ENCODE measurements at regions not wholly inside any gene's neighbourhood (a gene's known extent, or its start where the extent isn't known, plus 50 kb on each side); places are given as distances from the start of the nearest gene placed in this dataset.

DNA sequence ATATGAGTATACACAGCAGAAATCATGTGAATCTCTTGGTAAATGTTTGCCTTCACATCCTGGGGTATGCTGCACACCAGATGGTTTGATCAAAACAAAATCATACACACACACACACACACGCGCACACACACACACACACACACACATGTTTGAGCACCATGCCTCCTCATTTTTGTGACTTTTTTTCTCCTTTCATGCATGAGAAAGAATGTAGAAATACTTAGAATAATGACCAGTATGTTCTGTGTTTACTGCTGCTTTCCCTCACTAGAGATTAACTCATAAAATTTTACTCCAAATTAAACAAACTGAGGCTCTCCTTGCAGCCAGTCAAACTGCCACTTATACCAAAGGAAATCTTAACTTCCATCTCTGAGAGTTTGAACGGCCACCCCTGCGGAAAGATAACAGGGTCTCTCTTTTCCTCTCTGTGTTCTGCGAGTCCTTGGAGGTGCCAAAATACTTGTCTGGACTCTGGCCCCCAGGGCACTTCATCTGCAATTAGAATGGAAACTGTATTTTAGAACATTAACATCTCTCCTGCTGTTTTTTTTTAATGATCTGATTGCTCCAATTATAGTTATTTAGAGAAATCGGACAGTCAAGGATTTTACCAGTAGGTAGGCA is 320.8 kb upstream of the NFE2L3 start:
- DNase-seq (ENCODE audit: low spot score): no peak
- intact Hi-C loops (cut with DNase I): no loop called here

DNA sequence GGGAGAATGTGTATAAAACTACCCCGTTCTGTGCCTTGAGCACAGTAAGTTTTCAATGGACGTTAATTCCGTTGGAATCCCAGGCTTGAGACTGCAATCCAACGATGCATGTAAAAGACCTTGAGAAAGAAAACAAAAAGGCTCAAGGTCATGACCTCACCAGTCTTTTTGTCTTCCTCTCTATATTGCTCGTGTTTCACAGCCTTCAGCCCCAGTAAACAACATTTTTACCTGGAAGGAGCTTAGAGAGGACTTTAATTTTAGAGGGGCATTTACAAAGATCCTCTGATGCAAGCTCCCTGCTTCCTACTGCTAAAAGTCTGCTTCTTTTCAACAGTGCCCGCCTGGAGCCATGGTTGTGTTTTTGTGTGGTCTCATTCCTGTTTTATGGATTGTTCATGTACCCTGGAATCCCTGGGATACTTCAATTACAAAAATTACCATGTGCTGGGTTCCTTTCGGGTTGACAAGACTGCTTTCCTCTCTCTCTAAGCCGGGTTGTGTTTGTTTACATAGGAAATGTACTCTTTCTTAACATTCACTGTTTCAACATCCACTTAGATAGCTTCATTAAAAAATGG is 320.1 kb upstream of the NFE2L3 start:
- no peak for DNase-seq (ENCODE audit: low spot score)
- intact Hi-C loops (cut with DNase I): no loop called here

DNA sequence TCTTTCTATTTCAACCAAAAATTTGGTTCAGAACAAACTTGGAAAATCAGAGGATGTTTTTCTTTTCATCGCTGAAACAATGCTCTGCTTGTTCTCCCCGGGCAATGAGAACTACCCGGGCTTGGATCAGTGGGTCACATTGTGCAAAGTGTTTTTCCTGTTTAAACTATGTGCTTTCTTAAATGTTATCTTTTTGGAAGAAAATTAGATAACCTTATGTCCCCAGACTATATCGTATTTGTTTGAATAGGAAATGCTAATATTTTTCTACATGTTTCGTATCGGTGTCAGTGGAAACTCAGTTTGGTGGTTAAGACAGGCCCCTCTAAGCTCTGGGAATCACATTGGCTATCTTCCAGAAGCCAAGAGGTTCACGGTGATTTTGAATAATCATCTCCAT is 319.5 kb upstream of the NFE2L3 start:
- no peak for DNase-seq (ENCODE audit: low spot score)
- intact Hi-C loops (cut with DNase I): no loop called here

DNA sequence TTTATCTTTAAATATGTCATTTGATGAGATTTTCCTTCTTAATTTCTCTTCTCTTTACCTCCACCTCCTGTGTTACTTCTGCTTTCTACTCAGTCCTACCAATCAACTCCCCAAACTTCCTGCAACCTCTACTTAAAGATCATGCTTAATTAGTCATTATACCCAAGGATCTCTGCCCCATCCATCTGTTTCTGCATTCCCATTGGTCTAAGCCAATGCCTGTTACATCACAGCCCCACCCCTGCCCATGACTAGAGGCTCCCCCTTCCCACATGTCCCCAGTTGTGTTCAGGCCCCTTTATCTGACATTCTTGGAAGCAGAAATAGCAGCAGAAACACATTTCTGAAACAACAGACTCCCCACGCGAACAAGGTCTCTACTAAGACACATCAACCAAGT is 319.1 kb upstream of the NFE2L3 start:
- no peak for DNase-seq (ENCODE audit: low spot score)
- intact Hi-C loops (cut with DNase I): no loop called here

DNA sequence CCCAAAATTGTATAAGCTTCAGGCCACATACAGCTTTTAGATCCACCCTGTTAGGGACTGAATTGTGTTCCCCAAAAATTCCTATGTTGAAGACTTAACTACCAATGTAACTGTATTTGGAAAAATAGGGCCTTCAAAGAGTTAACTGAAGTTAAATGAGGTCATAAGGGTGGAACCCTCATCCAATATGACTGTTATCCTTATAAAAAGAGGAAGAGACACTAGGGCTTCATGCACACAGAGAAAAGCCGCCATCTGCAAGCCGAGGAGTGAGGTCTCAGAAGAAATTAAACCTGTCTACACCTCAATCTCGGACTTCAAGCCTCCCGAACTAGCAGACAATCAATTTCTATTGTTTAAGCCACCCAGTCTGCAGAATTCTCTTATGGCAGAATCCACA is 317.9 kb upstream of the NFE2L3 start:
- intact Hi-C loops (cut with DNase I): no loop called here
- no peak for DNase-seq (ENCODE audit: low spot score)

DNA sequence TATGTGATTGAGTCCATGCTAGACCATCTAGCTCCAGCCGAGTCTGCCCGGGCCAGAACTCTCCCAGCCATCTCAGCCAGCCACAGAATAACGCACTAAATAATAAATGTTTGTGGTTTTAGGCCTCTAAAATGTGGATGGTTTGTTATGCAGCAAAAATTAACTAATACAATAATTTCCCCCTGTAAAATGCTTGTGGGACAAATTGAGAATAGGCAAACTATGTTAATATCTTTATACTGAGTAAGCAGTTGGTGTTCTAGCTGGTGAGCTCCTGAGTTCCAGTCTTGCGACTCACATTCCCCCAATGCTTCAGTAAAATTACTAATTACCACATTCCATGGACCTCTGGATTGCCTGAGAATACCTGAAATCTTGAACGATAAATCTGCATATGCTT is 316.8 kb upstream of the NFE2L3 start:
- intact Hi-C loops (cut with DNase I): no loop called here
- no peak for DNase-seq (ENCODE audit: low spot score)

DNA sequence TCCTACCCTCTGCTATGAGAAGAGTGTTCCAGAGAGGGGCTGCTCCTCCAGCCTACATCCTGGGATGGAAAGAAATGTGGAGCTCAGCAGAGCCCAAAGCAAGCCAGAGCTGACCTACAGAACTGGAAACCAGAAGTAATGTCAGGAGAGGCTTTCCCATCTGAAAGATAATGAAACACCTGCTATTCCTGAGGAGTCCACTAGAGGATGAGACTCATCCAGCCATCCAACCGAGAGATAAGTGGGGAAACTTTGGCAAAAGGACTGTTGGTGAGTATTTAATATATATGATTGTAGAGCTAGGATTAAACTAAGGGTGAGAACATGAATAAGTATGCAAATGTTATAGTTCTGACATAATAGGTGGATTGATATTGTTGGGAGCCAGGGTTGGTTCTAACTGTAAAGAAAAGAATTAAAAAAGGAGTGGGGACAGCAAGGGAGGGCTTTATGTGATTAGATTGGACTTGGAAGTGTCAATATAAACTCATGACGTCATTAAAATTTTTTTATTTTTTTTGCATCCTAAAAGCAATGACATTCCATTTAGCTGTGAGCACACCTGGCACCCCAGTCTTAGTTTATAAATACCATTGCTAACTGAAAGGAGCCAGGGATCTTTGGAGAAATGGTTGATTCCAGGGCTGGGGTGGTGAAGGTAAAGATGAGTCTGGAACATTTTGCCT is 312.8 kb upstream of the NFE2L3 start:
- intact Hi-C loops (cut with DNase I): no loop called here
- no peak for DNase-seq (ENCODE audit: low spot score)

DNA sequence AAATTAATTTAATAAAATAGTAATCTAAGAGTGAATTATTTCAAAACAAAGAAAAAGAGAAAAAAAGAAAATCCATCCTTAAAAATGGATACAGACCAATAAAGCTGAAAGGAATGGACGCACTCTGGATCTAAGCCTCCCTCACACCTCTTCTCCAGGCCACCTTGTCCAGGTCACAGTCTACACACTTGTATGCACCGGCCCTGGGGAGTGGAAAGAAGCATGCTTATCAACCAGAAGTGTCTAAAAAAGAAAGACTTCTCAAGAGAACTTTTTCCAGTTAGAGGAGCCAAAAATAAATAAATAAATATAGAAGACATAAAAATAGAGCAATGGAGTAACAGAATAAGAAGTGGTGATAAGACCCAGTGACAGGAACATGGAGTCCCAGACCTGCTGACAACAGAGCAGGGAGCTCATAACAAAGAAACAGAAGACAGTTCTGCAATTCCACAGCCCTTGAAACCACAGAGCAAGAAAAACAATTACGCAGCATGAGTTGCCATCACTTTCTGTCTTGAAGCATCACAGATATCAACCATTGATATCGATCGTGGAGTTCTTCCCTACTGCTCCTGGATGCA is 311.7 kb upstream of the NFE2L3 start:
- intact Hi-C loops (cut with DNase I): loop anchor here in 1 of 2 donors (10.0 kb wide), 2 partner anchors 56 to 176 kb away; no protein-coding TSS in a partner anchor
- no peak for DNase-seq (ENCODE audit: low spot score)

DNA sequence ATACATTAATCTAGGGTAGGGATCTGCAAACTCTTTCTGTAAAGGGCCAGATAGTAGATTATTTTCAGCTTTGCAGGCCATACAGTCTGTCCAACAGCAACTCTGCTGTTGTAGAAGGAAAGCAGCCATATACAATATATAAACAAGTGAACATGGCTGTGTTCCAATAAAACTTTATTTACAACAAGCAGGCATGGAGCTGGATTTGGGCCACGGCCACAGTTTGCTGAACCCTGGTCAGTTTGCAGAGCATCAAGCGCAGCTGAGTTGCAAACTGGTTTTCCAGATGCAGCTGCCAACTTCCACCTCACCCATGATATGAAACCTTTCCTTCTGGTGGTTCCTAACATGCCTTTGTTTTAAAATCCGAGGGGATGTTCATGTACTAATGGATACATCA is 310.4 kb upstream of the NFE2L3 start:
- intact Hi-C loops (cut with DNase I): loop anchor here in 1 of 2 donors (10.0 kb wide), 2 partner anchors 57 to 177 kb away; no protein-coding TSS in a partner anchor
- no peak for DNase-seq (ENCODE audit: low spot score)

DNA sequence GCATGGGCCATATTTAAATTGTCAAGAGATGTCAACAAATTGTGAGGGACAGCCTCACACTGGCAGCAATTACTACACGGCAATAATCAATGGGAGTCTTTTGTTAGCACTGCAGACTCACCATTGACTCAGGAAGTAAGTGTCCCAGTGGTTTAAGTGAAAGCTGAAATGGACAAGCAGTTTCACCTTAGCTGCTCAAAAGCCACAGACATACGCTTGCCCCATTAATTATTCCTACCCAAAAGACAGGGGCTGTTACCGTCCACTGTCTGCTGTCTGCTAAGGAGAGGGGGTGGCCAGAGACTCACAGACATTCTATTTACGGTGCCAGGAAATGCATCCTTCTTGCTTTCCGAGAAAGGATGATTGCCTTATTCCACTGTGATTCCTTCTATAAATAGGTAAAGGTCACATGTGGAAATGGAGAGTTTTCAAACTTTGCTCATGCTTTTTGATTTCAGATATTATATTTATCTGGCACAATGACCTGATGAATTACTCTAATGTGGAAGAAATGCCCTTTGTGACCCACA is 309.7 kb upstream of the NFE2L3 start:
- DNase-seq (ENCODE audit: low spot score): no peak
- intact Hi-C loops (cut with DNase I): loop anchor here in 1 of 2 donors (10.0 kb wide), 2 partner anchors 57 to 177 kb away; no protein-coding TSS in a partner anchor

DNA sequence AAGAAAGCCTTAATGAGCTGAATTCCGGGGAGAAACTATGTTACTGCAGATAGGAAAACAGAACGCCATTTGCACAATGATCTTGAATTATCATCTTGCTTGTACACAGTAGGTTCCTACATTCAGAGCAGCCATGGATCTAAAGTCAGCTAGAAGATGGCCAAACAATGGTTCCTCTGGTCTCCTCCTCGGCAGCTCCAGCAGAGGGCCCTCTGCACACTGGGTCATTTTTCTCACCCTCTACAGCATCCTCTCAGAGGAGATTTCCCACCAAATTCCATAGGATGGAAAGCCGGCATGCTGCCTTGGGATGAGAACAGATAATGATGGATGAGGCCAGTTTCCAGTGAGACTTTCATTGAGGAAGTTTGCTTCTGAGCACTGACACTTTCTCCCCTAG is 308.5 kb upstream of the NFE2L3 start:
- intact Hi-C loops (cut with DNase I): loop anchor here in 1 of 2 donors (10.0 kb wide), 2 partner anchors 59 to 179 kb away; no protein-coding TSS in a partner anchor
- DNase-seq (ENCODE audit: low spot score): no peak

DNA sequence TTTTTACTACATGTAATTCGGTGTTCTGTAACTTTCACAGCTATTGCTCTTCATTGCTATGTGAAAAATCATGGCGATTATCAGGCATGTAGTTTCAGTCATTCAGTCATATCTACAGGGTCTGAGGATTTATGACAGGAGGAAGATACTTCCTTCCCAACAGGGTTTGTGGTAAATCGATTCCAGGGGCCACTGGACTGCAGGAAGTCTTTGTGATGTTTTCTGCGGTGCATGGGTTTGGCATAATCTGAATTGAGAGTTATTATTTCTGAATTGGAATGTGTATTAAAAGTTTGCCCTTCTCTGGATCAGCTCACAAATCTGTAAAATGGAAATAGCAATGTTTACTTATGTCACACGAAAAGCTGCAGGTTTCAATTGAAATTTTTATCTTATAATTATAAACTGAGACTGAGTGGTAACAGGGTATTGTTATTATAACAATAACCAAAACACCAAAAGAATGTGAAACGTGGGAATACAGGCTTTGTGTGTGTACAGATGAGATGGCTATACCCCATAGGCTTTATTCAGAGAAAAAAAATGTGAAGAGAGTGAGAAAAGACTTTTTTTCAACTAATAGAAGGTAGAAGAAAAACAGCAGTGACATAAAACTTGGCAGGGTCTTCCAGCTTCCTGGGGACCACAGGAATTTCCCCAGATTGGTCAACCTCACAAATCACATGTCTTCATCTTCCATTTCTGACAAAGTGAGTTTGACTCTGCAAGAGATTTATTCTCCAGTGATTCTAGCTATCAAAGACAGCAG is 307.7 kb upstream of the NFE2L3 start:
- DNase-seq (ENCODE audit: low spot score): no peak
- intact Hi-C loops (cut with DNase I): loop anchor here in 1 of 2 donors (10.0 kb wide), 2 partner anchors 59 to 179 kb away; no protein-coding TSS in a partner anchor

DNA sequence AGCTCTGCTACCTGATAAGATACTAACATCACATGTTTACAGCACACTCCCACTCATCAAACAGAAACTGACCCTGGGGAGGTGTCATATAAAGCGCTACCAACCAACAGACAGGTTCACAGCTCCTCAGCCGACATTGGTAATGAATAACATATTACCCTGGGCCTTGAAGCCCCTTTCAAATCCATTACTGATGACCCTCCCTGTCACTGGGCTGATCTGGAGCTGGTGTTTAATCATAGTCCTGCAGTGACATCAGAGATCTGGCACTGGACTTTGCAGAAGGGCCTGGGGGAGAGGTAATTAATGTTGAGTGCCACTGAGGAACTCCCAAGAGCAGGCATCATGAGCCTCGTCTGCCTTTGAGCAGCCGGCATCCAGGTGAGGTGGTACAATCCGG is 306.5 kb upstream of the NFE2L3 start:
- DNase-seq (ENCODE audit: low spot score): no peak
- intact Hi-C loops (cut with DNase I): loop anchor here (5.0 to 10.0 kb wide), 3 partner anchors 61 to 283 kb away; no protein-coding TSS in a partner anchor

DNA sequence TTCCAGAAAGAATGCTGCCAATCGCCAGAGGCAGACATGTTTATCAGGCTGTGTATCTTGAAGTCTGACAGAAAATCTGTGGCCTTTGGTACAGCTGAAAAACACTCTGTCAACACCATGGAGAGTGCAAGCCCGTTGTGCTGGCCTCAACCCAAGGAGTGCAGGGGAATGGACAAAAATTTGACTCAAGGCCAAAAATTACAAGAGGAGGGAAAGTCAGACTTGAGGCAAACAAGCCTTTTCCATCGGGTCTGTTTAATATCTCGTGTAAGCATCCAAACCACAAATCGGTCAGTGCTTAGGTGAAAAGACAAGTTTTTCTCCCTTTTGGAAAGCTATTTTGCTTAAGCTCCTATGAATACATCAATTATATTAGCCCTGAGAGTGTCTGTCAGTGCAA is 305.3 kb upstream of the NFE2L3 start:
- intact Hi-C loops (cut with DNase I): loop anchor here (5.0 to 10.0 kb wide), 3 partner anchors 62 to 284 kb away; no protein-coding TSS in a partner anchor
- DNase-seq (ENCODE audit: low spot score): peak; percentile 90

DNA sequence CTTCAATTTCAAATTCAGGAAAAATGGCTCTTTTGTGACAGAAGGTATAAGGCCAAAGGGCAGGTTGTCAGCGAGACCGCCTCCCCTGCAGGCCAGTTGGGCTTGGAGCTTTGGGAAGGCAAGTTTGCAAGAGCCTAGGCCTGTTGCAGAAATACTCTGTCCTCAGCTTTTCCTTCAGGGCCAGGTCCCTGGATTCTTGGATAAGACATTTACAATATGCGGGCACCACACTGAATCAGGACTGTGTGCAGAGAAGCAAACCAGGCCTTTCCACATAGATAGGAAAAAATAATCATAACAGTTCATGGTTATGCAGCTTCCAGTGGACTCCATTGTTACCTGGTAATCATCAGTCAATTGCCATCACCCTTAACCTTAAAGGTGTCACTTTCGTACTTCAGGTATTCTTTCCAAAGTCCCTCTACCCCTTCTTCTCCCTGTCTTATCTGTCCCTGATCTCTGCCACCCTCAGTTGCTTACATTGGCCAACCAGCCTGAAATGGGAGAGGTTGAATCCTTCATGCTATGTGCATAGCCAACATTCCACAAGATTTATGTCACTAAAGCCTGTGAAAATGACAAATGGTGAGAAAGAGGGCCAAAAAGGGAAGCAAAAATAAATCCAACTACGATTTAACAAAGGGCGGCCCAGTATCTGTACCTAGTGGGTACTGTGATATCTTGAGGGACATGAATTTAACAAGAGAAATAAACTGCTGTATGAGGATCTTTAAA is 304.5 kb upstream of the NFE2L3 start:
- DNase-seq (ENCODE audit: low spot score): no peak
- intact Hi-C loops (cut with DNase I): loop anchor here (5.0 to 10.0 kb wide), 3 partner anchors 63 to 285 kb away; no protein-coding TSS in a partner anchor

DNA sequence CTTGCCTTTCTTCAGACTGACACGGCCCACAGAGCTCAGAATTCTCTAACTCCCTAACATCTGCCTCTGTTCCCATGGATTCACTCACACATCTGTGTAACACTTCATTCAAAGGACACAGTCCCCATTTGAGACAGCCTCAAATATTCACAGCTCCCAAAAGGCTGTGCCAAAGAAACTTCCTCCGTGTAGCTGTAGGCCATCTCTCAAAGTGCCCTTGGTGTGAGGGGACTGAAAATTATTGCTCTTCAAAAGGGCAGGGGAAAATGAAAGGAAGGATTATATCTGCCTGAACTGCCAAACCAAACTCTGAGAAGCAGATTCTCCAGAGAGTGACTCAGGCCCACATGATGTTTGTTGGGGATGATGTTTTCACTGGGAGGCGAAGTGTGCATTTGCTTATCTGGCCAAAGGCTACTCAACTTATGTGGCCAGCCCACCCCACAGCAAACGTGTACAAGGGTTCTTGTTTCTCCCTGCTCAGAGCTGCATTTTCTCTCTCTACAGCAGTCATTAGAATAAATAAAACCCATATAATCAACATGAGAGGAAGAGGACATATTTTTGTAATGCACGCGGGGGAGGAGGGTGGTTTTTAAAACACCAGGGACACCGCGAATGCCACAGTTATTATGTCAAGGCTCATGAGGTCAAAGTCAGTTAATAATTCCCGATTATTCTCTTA is 302.4 kb upstream of the NFE2L3 start:
- intact Hi-C loops (cut with DNase I): loop anchor here (5.0 to 10.0 kb wide), 7 partner anchors 65 to 1315 kb away; partner anchors contain the start of gene HOXA9 (in 1 of the 2)
- no peak for DNase-seq (ENCODE audit: low spot score)

DNA sequence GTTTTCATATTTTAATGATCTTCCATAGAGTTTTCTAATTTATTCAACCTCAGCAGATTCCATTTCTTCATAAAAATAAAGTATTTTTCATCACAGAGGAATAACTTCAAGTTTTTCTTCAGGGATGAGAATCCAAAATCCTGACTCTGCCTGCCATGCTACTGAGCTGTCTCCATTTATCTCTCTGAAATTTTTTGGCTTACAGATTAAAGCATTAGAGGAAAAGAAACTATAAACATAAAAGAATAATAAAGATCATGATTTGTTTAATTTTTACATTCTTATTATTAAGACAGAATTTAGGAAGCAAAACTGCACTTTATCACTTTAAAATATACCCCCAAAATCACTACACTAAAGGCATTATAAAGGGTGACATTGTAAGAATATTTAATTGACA is 301.8 kb upstream of the NFE2L3 start:
- intact Hi-C loops (cut with DNase I): loop anchor here (5.0 to 10.0 kb wide), 4 partner anchors 283 to 1315 kb away; partner anchors contain the start of gene HOXA9 (in 1 of the 2)

More for the DNA sequence above, 301.8 kb upstream of the NFE2L3 start:
- DNase-seq (ENCODE audit: low spot score): no peak
